GM19395 (cell line): ENCODE measurements at regions not wholly inside any gene's neighbourhood (a gene's known extent, or its start where the extent isn't known, plus 50 kb on each side); places are given as distances from the start of the nearest gene placed in this dataset.
"Not testable (repeated sequence)": the region's sequence is repeated elsewhere in the genome, so short reads cannot be mapped to it uniquely, and the experiment has no call there.

Experiments
- ATAC-seq: cut with Tn5 transposase; IDR thresholded peaks from one replicate; pipeline ENCODE4 v1.9.1; 2021; ENCODE audit warnings: mild to moderate bottlenecking, moderate library complexity; ENCODE audit not compliant: unreplicated experiment

DNA sequence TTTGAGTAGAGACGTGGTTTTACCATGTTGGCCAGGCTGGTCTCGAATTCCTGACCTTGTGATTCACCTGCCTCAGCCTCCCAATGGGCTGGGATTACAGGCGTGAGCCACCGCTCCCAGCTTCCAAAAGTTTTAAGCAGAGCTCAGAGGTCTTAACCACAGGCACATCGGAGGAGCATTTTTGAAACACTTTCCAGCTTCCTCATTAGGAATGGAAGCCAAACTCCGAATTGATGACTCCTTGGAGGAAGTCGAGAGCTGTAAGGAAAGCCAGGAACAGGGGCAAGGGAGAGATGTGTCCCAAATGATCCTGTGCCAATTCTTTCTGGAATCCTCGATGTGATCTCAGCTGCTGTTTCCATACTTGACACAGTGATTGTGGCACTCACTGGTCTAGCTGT is 56.2 kb upstream of the CCZ1B start:
- not testable (repeated sequence) for ATAC-seq

DNA sequence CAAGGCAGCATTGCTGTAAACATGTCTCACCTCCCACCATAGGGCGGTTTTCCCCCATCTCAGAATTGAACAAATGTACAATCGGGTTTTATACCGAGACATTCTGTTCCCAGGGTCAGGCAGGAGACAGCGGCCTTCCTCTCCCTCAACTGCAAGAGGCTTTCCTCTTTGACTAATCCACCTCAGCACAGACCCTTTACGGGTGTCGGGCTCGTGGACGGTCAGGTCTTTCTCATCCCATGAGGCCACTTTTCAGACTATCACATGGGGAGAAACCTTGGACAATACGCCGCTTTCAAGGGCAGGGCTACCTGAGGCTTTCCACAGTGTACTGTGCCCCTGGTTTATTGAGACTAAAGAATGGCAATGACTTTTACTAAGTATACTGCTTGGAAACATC is 57.7 kb upstream of the CCZ1B start:
- ATAC-seq: not testable (repeated sequence)

DNA sequence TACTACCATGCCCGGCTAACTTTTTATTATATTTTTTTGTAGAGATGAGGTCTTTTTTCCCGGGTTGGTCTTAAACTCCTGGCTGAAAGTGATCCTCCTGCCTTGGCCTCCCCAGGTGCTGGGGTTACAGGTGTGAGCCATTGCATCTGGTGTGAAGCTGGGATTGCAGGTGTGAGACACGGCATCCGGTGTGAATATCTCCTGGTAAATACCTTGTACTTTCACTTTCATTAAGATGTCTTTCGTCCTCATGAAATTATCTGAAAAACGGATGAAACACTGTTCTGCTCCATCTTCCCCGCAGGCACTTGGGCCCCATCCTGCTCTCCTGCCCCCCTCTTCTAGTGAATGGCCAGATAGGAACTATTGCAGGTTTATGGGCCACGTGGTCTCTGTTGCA is 60.1 kb upstream of the CCZ1B start:
- no peak for ATAC-seq

- ATAC-seq: not testable (repeated sequence)
These were observed 62.4 kb upstream of the CCZ1B start for GRCh38 chr7:6888267-6889045.

- ATAC-seq: no peak
These were observed 63.3 kb upstream of the CCZ1B start for GRCh38 chr7:6889252-6889812.

DNA sequence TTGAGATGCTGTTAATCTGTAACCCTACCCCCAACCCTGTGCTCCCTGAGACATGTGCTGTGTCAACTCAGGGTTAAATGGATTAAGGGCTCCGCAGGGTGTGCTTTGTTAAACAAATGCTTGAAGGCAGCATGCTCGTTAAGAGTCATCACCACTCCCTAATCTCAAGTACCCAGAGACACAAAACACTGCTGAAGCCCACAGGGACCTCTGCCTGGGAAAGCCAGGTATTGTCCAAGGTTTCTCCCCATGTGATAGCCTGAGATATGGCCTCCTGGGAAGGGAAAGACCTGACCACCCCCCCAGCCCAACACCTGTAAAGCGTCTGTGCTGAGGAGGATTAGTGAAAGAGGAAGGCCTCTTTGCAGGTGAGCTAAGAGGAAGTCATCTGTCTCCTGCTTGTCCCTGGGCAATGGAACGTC is 76.0 kb upstream of the CCZ1B start:
- ATAC-seq: not testable (repeated sequence)

GRCh38 chr7:6903289-6903688 is 77.2 kb upstream of the CCZ1B start:
- not testable (repeated sequence) for ATAC-seq

DNA sequence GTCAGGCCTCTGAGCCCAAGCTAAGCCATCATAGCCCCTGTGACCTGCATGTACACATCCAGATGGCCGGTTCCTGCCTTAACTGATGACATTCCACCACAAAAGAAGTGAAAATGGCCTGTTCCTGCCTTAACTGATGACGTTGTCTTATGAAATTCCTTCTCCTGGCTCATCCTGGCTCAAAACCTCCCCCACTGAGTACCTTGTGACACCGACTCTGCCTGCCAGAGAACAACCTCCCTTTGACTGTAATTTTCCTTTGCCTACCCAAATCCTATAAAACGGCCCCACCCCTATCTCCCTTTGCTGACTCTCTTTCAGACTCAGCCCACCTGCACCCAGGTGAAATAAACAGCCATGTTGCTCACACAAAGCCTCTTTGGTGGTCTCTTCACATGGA is 77.7 kb upstream of the CCZ1B start:
- not testable (repeated sequence) for ATAC-seq

- ATAC-seq: no peak
These were observed 91.2 kb upstream of the CCZ1B start for GRCh38 chr7:6917258-6917657.

DNA sequence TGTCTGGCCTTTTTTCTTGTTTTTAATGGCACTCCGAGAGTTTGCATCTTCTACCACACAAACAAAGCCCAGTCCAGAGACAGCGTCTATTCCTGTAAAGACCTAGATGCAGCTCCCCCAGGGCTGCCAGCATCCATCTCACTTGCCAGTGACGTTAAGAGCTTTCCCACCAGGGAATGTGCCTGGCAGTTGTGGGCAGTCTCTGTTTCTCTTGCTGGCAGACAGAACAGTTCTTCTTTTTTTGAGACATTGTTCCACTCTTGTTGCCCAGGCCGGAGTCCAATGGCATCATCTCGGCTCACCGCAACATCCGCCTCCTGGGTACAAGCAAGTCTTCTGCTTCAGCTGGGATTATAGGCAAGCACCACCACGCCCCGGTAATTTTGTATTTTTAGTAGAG is 93.1 kb upstream of the CCZ1B start:
- ATAC-seq: not testable (repeated sequence)

DNA sequence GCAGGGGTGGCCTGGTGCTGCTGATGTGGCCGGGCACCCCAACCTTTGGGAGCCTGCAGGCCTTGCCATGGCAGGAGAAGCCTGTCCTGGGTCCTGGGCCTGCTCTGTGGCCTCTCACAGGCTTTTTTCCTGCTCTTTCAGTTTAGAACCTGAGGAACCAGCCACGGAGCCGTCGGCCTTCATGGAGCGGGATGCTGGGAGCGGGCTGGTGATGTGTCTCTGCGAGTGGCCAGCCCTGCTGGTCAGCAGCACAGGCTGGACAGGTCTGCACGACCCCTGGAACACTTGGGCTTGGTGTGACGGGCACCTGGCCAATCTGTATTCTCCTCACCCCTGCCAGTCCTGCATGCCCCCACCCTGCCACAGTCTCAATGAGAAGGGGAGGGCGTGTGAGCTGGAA is 98.4 kb upstream of the CCZ1B start:
- ATAC-seq: not testable (repeated sequence)

- ATAC-seq: not testable (repeated sequence)
These were observed 100.4 kb upstream of the CCZ1B start for GRCh38 chr7:6926193-6927174.

DNA sequence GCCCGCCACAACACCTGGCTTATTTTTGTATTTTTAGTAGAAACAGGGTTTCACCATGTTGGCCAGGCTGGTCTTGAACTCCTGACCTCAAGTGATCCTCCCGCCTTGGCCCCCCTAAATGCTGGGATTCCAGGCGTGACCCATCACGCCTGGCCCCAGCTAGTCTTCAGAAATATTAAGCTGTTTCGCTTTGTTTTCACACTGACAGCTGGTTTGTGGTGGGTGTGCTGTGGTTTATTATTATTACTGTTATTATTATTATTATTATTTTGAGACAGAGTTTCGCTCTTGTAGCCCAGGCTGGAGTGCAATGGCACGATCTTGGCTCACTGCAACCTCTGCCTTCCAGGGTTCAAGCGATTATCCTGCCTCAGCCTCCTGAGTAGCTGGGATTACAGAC is 101.6 kb upstream of the CCZ1B start:
- not testable (repeated sequence) for ATAC-seq

GRCh38 chr7:6929588-6929987 is 103.5 kb upstream of the CCZ1B start:
- not testable (repeated sequence) for ATAC-seq

DNA sequence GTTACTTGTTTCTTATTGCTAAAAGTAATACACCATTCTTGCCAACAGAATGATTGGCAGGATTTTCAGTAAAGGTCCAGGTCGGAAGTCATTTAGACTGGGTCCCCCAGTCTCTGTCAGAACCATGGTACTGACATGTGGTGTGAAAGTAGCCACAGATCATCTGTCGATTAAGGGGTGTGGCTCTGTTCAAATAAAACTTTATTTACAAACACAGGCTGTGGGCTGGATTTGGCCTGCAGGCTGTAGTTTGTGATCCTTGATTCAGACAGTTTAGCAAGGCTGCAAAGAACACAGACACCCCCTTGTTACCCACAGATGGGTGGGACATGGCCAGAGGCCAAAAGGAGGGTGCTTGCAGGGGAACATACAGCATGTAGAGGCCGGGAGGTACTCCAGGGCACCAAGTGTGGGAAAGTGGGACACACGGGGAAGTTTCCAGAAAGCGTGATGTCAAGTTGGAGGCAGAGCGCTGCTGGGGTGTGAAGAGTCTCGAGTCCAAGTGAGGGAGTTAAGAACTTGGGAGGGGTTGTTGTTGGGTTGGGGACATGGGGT is 104.1 kb upstream of the CCZ1B start:
- ATAC-seq: not testable (repeated sequence)

DNA sequence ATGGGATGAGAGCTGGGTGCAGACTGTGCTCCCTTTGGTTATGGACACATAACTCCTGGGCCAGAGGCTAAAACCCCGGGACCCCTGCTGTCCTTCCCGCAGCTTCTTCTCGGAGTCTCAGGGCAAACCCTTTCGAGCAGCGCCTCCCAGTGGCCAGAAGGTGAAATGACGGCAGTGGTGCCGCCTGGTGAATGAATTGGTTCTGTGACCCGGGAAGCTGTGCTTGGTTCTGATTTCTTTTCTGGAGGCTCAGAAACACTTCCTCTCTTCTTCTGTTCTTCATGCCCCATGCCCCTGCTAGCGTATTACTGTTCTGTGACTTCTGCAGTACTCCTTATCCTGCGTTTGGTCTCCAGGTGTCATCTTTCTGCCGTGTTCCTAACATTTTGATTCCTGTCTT is 104.7 kb upstream of the CCZ1B start:
- not testable (repeated sequence) for ATAC-seq

DNA sequence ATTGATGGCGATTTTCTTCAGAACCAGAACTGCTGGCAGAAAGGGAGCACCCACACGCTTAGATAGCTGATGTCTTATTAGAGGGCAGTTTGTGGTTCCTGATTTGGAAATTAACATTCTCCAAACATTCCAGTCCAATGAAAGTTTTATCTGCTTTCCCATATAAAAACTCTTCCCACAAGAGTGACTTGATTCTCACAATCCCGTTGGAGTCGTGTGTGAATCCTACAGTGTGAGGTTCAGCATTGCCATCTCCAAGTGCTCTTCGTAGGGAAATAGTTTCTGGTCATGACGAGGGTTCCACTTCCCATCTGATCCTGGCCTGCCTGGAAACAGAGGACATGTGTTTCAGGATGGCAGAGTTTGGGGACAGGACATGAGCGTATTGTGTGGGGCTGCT is 105.4 kb upstream of the CCZ1B start:
- ATAC-seq: not testable (repeated sequence)

GRCh38 chr7:6933954-6934632 is 108.0 kb upstream of the CCZ1B start:
- ATAC-seq: not testable (repeated sequence)

DNA sequence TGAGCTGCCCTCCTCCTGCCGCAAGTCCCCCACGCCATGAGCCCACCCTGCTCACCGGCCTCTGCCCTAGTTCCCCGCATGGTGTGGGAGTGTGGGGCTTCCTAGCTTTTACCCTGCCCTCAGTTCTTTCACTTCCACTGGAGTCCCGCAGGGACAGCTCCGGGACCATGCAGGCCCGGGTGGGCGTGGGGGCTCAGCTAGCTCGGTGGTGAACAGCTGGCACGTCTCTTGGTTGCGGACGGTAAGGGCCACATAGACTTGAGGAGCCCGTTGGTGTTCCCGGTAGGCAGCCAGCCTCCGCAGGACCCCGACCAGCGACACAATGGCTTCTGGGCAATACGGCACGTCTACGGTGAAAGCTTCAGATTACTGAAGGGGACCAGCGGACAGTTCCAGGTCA is 108.9 kb upstream of the CCZ1B start:
- ATAC-seq: no peak

DNA sequence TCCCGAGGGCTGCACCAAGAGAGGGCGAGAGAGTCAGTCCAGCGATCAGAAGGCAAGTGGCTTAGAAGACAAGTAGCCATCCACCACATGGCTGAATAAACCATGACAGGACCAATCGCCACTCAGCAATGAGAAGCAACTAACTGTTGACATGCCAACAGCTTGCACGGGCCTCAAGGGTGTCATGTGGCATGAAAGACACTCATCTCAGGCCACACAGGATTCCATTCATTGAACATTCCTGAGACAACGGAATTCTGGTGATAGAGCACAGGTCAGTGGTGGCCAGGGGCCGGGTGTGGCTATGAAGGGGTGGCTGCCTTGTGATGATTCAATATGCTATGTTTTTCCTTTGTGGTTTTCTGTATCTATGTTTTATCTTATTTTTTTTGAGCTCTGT is 110.6 kb upstream of the CCZ1B start:
- ATAC-seq: not testable (repeated sequence)
